ENCODE measurements at regions not wholly inside any gene's neighbourhood (a gene's known extent, or its start where the extent isn't known, plus 50 kb on each side); places are given as distances from the start of the nearest gene placed in this dataset.

GRCh38 chr9:108083796-108084352, 594.3 kb upstream of the KLF4 start:
- no peak for DNase-seq

GRCh38 chr9:108083160-108083750, 593.7 kb upstream of the KLF4 start:
- peak; percentile 41 for DNase-seq

- DNase-seq: no peak
Measured at GRCh38 chr9:108081112-108081511, 591.5 kb upstream of the KLF4 start.

- DNase-seq: no peak
Measured at GRCh38 chr9:108080285-108080684, 590.7 kb upstream of the KLF4 start.

GRCh38 chr9:108078811-108079210, 589.2 kb upstream of the KLF4 start:
- no peak for DNase-seq

- DNase-seq: no peak
Measured at GRCh38 chr9:108078375-108078774, 588.8 kb upstream of the KLF4 start.

GRCh38 chr9:108077556-108077955, 588.0 kb upstream of the KLF4 start:
- no peak for DNase-seq

- no peak for DNase-seq
Measured at GRCh38 chr9:108074900-108075299, 585.3 kb upstream of the KLF4 start.

- no peak for DNase-seq
Measured at GRCh38 chr9:108073823-108074222, 584.3 kb upstream of the KLF4 start.

GRCh38 chr9:108072740-108073139, 583.2 kb upstream of the KLF4 start:
- no peak for DNase-seq

- no peak for DNase-seq
Measured at GRCh38 chr9:108070861-108071260, 581.3 kb upstream of the KLF4 start.

- DNase-seq: no peak
Measured at GRCh38 chr9:108069991-108070390, 580.4 kb upstream of the KLF4 start.

- DNase-seq: no peak
Measured at GRCh38 chr9:108062680-108063079, 573.1 kb upstream of the KLF4 start.

- DNase-seq: no peak
Measured at GRCh38 chr9:108060175-108060574, 570.6 kb upstream of the KLF4 start.

GRCh38 chr9:108058135-108058814, 568.7 kb upstream of the KLF4 start:
- DNase-seq: no peak

GRCh38 chr9:108057421-108058134, 568.0 kb upstream of the KLF4 start:
- DNase-seq: no peak

GRCh38 chr9:108056805-108057386, 567.3 kb upstream of the KLF4 start:
- DNase-seq: no peak

GRCh38 chr9:108056084-108056804, 566.7 kb upstream of the KLF4 start:
- no peak for DNase-seq

GRCh38 chr9:108054131-108054630, 564.6 kb upstream of the KLF4 start:
- DNase-seq: no peak

GRCh38 chr9:108053555-108054061, 564.0 kb upstream of the KLF4 start:
- peak; percentile 22 for DNase-seq

- DNase-seq: no peak
Measured at GRCh38 chr9:108052431-108053080, 563.0 kb upstream of the KLF4 start.

- DNase-seq: no peak
Measured at GRCh38 chr9:108050894-108051293, 561.3 kb upstream of the KLF4 start.

Measured in NCI-H345 (cell line).